ENCODE measurements at regions not wholly inside any gene's neighbourhood (a gene's known extent, or its start where the extent isn't known, plus 50 kb on each side); places are given as distances from the start of the nearest gene placed in this dataset.

DNA sequence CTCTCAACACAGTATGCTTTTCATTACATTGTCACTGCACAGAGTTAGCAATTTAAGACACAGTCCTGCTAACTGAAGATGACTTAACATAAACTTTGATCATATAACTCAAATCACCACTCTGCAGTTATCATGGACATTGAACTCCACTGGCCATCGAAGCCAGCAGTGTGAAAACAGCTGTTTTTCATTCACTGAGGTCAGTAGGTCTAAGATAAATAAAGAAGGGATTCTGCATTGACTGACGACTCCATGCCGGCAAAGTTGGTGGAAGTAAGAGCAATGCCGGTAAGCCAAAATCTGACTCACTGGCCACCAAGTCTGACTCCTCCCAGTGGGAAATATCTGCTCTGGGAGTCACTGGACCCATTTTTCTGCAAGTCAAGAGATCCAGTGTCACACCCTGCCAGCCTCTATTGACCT lies 449.9 kb upstream of the ANKRD30A start:
- no peaks in the 10 kb centered on the region for H3K27me3 ChIP-seq (replicated peaks; ENCODE audit: control insufficient read depth, insufficient read depth, low read length)
- no peak for DNase-seq (ENCODE audit: extremely low read depth, insufficient read length)
- no peak overlapping the region for H3K4me3 ChIP-seq (replicated peaks; ENCODE audit: low read depth, low read length)
- TF ChIP-seq, protein P1, sequence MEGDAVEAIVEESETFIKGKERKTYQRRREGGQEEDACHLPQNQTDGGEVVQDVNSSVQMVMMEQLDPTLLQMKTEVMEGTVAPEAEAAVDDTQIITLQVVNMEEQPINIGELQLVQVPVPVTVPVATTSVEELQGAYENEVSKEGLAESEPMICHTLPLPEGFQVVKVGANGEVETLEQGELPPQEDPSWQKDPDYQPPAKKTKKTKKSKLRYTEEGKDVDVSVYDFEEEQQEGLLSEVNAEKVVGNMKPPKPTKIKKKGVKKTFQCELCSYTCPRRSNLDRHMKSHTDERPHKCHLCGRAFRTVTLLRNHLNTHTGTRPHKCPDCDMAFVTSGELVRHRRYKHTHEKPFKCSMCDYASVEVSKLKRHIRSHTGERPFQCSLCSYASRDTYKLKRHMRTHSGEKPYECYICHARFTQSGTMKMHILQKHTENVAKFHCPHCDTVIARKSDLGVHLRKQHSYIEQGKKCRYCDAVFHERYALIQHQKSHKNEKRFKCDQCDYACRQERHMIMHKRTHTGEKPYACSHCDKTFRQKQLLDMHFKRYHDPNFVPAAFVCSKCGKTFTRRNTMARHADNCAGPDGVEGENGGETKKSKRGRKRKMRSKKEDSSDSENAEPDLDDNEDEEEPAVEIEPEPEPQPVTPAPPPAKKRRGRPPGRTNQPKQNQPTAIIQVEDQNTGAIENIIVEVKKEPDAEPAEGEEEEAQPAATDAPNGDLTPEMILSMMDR (IDR thresholded peaks at IDR 0.05; ENCODE audit: insufficient read depth, low read length, poor library complexity, severe bottlenecking): no peak
- H3K36me3 ChIP-seq (ENCODE audit: control insufficient read depth, insufficient read depth, low read length): no peaks in the 10 kb centered on the region

DNA sequence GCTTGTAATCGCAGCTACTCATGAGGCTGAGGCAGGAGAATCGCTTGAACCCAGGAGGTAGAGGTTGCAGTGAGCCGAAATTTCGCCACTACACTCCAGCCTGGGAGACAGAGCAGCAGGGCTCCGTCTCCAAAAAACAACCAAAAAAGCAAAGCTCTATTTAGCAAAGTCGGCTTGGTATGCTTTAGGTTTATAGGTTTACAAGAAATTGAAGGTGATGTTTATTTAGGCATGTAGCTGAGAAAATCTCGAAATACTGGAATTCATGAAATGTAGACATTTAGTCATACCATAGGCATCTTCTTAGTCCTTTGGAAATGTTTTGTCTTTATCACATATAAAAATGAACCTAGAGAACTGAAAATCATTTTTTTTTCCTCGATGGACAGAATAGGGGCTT lies 453.8 kb upstream of the ANKRD30A start:
- DNase-seq (ENCODE audit: extremely low read depth, insufficient read length): no peak
- TF ChIP-seq, protein P1 (IDR thresholded peaks at IDR 0.05; ENCODE audit: insufficient read depth, low read length, poor library complexity, severe bottlenecking): no peak
- Histone ChIP-seq H3K36me3 (ENCODE audit: control insufficient read depth, insufficient read depth, low read length) (no peaks in the 10 kb centered on the region), H3K4me3 (replicated peaks; ENCODE audit: low read depth, low read length) (no peak overlapping the region), H3K27me3 (replicated peaks; ENCODE audit: control insufficient read depth, insufficient read depth, low read length) (no peaks in the 10 kb centered on the region)

DNA sequence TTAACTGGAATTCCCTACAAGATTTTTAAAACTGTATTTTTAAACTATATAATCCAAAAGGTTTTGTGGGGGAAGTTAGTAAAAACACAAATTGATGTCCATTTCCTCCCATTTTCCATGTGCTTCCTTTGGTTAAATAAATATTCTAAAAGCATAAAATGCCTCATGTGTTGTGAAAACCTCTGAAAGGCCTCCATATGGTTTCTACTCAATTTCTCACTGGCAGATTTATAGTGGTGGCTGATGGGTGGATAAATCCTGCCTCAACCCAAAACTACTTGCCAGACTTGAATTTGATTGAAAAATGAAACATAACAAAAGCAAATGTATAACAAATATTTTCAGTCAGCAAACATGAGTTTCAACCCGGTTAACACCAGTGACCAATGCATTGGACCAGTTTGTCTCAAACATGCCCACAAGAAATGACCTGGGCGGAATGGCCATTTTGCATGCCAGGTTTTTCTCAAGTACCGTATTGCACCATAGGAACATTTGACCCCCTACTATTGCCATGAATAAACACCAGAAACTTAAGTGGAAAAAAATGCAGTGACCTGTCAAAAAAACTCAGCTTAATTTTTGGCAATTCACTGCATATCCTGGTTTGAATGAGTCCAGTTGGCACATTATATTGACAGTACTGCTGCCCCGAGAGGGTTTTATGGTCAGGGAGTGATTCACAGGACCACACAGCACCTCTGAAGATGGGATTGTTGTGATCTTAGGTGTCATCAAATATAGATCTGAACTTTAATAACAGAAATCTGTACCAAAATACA lies 454.6 kb upstream of the ANKRD30A start:
- DNase-seq (ENCODE audit: extremely low read depth, insufficient read length): no peak
- Histone ChIP-seq H3K36me3 (ENCODE audit: control insufficient read depth, insufficient read depth, low read length) (no peaks in the 10 kb centered on the region), H3K4me3 (replicated peaks; ENCODE audit: low read depth, low read length) (no peak overlapping the region), H3K27me3 (replicated peaks; ENCODE audit: control insufficient read depth, insufficient read depth, low read length) (no peaks in the 10 kb centered on the region)
- TF ChIP-seq, protein P1 (IDR thresholded peaks at IDR 0.05; ENCODE audit: insufficient read depth, low read length, poor library complexity, severe bottlenecking): no peak

DNA sequence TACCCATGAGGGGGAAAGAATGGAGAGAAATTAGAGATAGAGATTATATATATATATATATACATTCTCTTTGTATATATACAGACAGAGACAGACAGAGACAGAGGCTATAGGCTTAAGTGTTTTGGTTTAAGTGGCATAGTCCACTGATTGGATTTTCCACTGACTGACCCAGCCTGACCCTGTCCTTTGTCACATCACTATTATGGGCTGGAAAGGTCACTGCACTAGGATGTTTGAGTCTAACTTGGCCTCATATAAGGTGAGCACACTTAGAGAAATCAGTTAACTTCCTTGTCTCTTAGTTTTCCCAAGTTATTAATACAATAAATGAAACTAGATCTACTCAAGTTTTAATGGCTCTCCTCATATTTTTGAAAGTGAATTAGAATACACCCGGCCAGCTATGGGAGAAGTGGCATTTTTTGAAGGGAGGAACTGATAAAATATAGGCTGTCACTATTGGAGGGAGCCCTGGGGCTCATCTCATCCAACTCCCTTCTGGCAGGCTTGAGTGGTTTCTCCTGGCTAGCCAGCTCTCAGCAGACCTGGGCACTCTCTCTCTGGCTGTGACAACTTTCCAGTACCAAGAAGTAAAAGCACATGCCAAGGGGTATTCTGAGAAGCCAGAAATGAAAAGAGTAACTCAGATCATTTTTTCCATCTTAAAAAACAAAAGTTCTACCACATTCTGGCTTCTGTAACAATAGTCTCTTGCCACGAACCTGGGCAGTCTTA lies 455.6 kb upstream of the ANKRD30A start:
- Histone ChIP-seq H3K36me3 (ENCODE audit: control insufficient read depth, insufficient read depth, low read length) (no peaks in the 10 kb centered on the region), H3K27me3 (replicated peaks; ENCODE audit: control insufficient read depth, insufficient read depth, low read length) (no peaks in the 10 kb centered on the region), H3K4me3 (replicated peaks; ENCODE audit: low read depth, low read length) (no peak overlapping the region)
- TF ChIP-seq, protein P1 (IDR thresholded peaks at IDR 0.05; ENCODE audit: insufficient read depth, low read length, poor library complexity, severe bottlenecking): no peak
- DNase-seq (ENCODE audit: extremely low read depth, insufficient read length): no peak

DNA sequence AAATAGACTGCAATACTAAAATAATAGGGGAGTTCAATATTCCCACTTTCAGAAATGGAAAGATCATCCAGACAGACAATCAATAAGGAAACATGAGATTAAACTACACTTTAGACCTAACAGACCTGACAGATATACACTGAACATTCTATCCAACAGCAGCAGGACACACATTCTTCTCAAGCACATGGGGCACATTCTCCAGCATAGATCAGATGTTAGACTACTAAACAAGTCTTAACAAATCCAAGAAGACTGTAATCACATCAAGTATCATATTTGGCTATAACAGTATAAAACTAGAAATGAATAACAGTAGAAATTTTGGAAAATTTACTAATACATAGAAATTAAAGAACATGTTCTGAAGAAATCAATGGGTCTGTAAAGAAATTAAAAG lies 458.9 kb upstream of the ANKRD30A start:
- H3K4me3 ChIP-seq (replicated peaks; ENCODE audit: low read depth, low read length): no peak overlapping the region
- TF ChIP-seq, protein P1 (IDR thresholded peaks at IDR 0.05; ENCODE audit: insufficient read depth, low read length, poor library complexity, severe bottlenecking): no peak
- no peak for DNase-seq (ENCODE audit: extremely low read depth, insufficient read length)
- H3K27me3 ChIP-seq (replicated peaks; ENCODE audit: control insufficient read depth, insufficient read depth, low read length): no peaks in the 10 kb centered on the region
- no peaks in the 10 kb centered on the region for H3K36me3 ChIP-seq (ENCODE audit: control insufficient read depth, insufficient read depth, low read length)
